ENCODE measurements at regions not wholly inside any gene's neighbourhood (a gene's known extent, or its start where the extent isn't known, plus 50 kb on each side); places are given as distances from the start of the nearest gene placed in this dataset.

- no peak overlapping the region for H3K4me3 Mint-ChIP-seq (ENCODE audit: unreplicated experiment)
- H3K27me3 Mint-ChIP-seq (ENCODE audit: insufficient read depth, unreplicated experiment): no peaks in the 10 kb centered on the region
- intact Hi-C loops (cut with micrococcal nuclease): loop anchor here (10.0 kb wide), 1 partner anchor 1662 kb away; no protein-coding TSS in a partner anchor
- H3K9me3 Mint-ChIP-seq (ENCODE audit: unreplicated experiment): peaks cover 9% of the 10 kb centered on the region
- POLR2A ChIA-PET: no interaction called here
- H3K27ac Mint-ChIP-seq (ENCODE audit: low read depth, unreplicated experiment): no peak overlapping the region
- H3K36me3 Mint-ChIP-seq (ENCODE audit: insufficient read depth, unreplicated experiment): peaks cover 6% of the 10 kb centered on the region
- TF ChIP-seq CTCF (IDR thresholded peaks at IDR 0.05; ENCODE audit: unreplicated experiment): no peak
- BruUV-seq (replicated peaks): no TSS peak
- DNase-seq (ENCODE audit: unreplicated experiment): peak; percentile 50
- CTCF ChIA-PET: interaction anchor here (0.6 to 2.9 kb wide), 7 partner anchors 970 to 1664 kb away, joined by 3 to 20 read pairs (median 3); no protein-coding TSS in a partner anchor
- no peaks in the 10 kb centered on the region for H3K4me1 Mint-ChIP-seq (ENCODE audit: insufficient read depth, unreplicated experiment)
These were observed 388.5 kb upstream of the CTNND2 start for GRCh38 chr5:12292610-12293204.

DNA sequence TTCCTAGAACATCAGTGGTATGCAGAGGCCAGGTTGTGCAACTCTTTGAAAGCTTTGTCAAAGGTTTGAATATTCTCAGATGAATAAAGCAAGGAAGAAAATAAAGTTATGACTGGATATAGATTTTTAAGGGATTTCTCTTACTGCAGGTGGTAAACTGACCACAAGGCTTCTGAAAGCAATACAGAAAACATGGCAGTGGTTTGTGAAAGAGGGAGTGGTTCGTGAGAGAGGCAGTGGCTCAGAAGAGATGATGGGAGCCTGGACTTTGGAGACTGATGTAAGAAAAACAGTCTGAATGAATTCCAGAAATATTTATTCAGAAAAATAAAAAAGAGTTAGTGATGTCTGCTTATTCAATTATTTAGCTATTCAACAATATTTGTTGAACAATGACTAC, 380.4 kb upstream of the CTNND2 start:
- Mint-ChIP-seq H3K9me3 (ENCODE audit: unreplicated experiment) (no peaks in the 10 kb centered on the region), H3K36me3 (ENCODE audit: insufficient read depth, unreplicated experiment) (peaks cover 4% of the 10 kb centered on the region), H3K27ac (ENCODE audit: low read depth, unreplicated experiment) (no peak overlapping the region), H3K4me1 (ENCODE audit: insufficient read depth, unreplicated experiment) (no peaks in the 10 kb centered on the region), H3K4me3 (ENCODE audit: unreplicated experiment) (no peak overlapping the region), H3K27me3 (ENCODE audit: insufficient read depth, unreplicated experiment) (no peaks in the 10 kb centered on the region)
- no peak for DNase-seq (ENCODE audit: unreplicated experiment)
- TF ChIP-seq CTCF (IDR thresholded peaks at IDR 0.05; ENCODE audit: unreplicated experiment): no peak
- BruUV-seq (replicated peaks): no TSS peak
- intact Hi-C loops (cut with micrococcal nuclease): no loop called here
- ChIA-PET POLR2A (no interaction called here), CTCF (no interaction called here)

GRCh38 chr5:12277504-12278192, 373.4 kb upstream of the CTNND2 start:
- intact Hi-C loops (cut with micrococcal nuclease): no loop called here
- Mint-ChIP-seq H3K27ac (ENCODE audit: low read depth, unreplicated experiment) (no peak overlapping the region), H3K4me3 (ENCODE audit: unreplicated experiment) (no peak overlapping the region), H3K4me1 (ENCODE audit: insufficient read depth, unreplicated experiment) (no peaks in the 10 kb centered on the region), H3K9me3 (ENCODE audit: unreplicated experiment) (no peaks in the 10 kb centered on the region), H3K27me3 (ENCODE audit: insufficient read depth, unreplicated experiment) (no peaks in the 10 kb centered on the region), H3K36me3 (ENCODE audit: insufficient read depth, unreplicated experiment) (no peaks in the 10 kb centered on the region)
- ChIA-PET CTCF (interaction anchor here (0.6 to 0.9 kb wide), 2 partner anchors 1555 to 1625 kb away, joined by 3 to 4 read pairs; no protein-coding TSS in a partner anchor), POLR2A (no interaction called here)
- no peak for TF ChIP-seq CTCF (IDR thresholded peaks at IDR 0.05; ENCODE audit: unreplicated experiment)
- DNase-seq (ENCODE audit: unreplicated experiment): no peak
- BruUV-seq (replicated peaks): no TSS peak

GRCh38 chr5:12274236-12274635, 370.0 kb upstream of the CTNND2 start:
- no peak for DNase-seq (ENCODE audit: unreplicated experiment)
- no peaks in the 10 kb centered on the region for H3K27me3 Mint-ChIP-seq (ENCODE audit: insufficient read depth, unreplicated experiment)
- no peak overlapping the region for H3K27ac Mint-ChIP-seq (ENCODE audit: low read depth, unreplicated experiment)
- H3K4me3 Mint-ChIP-seq (ENCODE audit: unreplicated experiment): no peak overlapping the region
- H3K36me3 Mint-ChIP-seq (ENCODE audit: insufficient read depth, unreplicated experiment): no peaks in the 10 kb centered on the region
- CTCF ChIA-PET: interaction anchor here (0.9 to 1.2 kb wide), 2 partner anchors 12 to 1205 kb away, joined by 3 read pairs; no protein-coding TSS in a partner anchor
- no peaks in the 10 kb centered on the region for H3K9me3 Mint-ChIP-seq (ENCODE audit: unreplicated experiment)
- no TSS peak for BruUV-seq (replicated peaks)
- H3K4me1 Mint-ChIP-seq (ENCODE audit: insufficient read depth, unreplicated experiment): no peaks in the 10 kb centered on the region
- POLR2A ChIA-PET: no interaction called here
- intact Hi-C loops (cut with micrococcal nuclease): no loop called here
- TF ChIP-seq CTCF (IDR thresholded peaks at IDR 0.05; ENCODE audit: unreplicated experiment): no peak

All from MCF 10A (cell line).